HG03159 (cell line): ENCODE measurements at regions not wholly inside any gene's neighbourhood (a gene's known extent, or its start where the extent isn't known, plus 50 kb on each side); places are given as distances from the start of the nearest gene placed in this dataset.

Experiments
- ATAC-seq: cut with Tn5 transposase; IDR thresholded peaks from one replicate; pipeline ENCODE4 v1.9.1; 2021; ENCODE audit warnings: mild to moderate bottlenecking, moderate library complexity; ENCODE audit not compliant: unreplicated experiment

- peak; percentile 84 for ATAC-seq
Observed at GRCh38 chr12:66066137-66066928, 64.2 kb downstream of the LLPH start.

- ATAC-seq = no peak
Observed at GRCh38 chr12:66065641-66066136, 64.9 kb downstream of the LLPH start.

- no peak for ATAC-seq
Observed at GRCh38 chr12:66065150-66065549, 65.4 kb downstream of the LLPH start.

GRCh38 chr12:66063916-66064315 is 66.6 kb downstream of the LLPH start:
- no peak for ATAC-seq

GRCh38 chr12:66062290-66062625 is 68.3 kb downstream of the LLPH start:
- no peak for ATAC-seq

- no peak for ATAC-seq
Observed at GRCh38 chr12:66061557-66062289, 68.8 kb downstream of the LLPH start.

GRCh38 chr12:66061076-66061475 is 69.5 kb downstream of the LLPH start:
- ATAC-seq = no peak

- no peak for ATAC-seq
Observed at GRCh38 chr12:66060163-66060907, 70.2 kb downstream of the LLPH start.

- no peak for ATAC-seq
Observed at GRCh38 chr12:66059666-66060065, 70.9 kb downstream of the LLPH start.

- no peak for ATAC-seq
Observed at GRCh38 chr12:66058554-66058953, 72.0 kb downstream of the LLPH start.

- peak; percentile 78 for ATAC-seq
Observed at GRCh38 chr12:66055837-66056319, 74.7 kb downstream of the LLPH start.

GRCh38 chr12:66052988-66053615 is 77.4 kb downstream of the LLPH start:
- ATAC-seq = no peak

- ATAC-seq = no peak
Observed at GRCh38 chr12:66051361-66051760, 79.2 kb downstream of the LLPH start.

GRCh38 chr12:66050610-66051009 is 79.9 kb downstream of the LLPH start:
- ATAC-seq = peak; percentile 55

GRCh38 chr12:66050283-66050576 is 80.3 kb downstream of the LLPH start:
- ATAC-seq = no peak

GRCh38 chr12:66049538-66050282 is 80.8 kb downstream of the LLPH start:
- ATAC-seq = no peak

GRCh38 chr12:66048835-66049537 is 81.6 kb downstream of the LLPH start:
- no peak for ATAC-seq

GRCh38 chr12:66048218-66048834 is 82.2 kb downstream of the LLPH start:
- ATAC-seq = no peak

- ATAC-seq = peak; percentile 91
Observed at GRCh38 chr12:66047411-66048021, 83.0 kb downstream of the LLPH start.
